Epithelial cell of esophagus (primary cell): ENCODE measurements at regions not wholly inside any gene's neighbourhood (a gene's known extent, or its start where the extent isn't known, plus 50 kb on each side); places are given as distances from the start of the nearest gene placed in this dataset.

Experiments
- DNase-seq: peaks from one replicate; pipeline ENCODE4 v3.0.0; 2010; ENCODE audit warnings: low read depth
- H3K4me3 ChIP-seq: 2 replicates; pipeline ENCODE4 v1.5.1; 2011; ENCODE audit warnings: mild to moderate bottlenecking, low read length, control low read depth
- TF ChIP-seq, protein P1 (sequence below): IDR thresholded peaks from 2 replicates; pipeline ENCODE4 v1.5.1; 2011; ENCODE audit warnings: low read depth, mild to moderate bottlenecking, low read length, control low read depth, inconsistent platforms; ENCODE audit not compliant: insufficient read depth; ENCODE audit errors: missing control alignments

GRCh38 chr9:36738318-36738976, 165.8 kb downstream of the MELK start:
- peak; percentile 89 for DNase-seq
- TF ChIP-seq, protein P1, sequence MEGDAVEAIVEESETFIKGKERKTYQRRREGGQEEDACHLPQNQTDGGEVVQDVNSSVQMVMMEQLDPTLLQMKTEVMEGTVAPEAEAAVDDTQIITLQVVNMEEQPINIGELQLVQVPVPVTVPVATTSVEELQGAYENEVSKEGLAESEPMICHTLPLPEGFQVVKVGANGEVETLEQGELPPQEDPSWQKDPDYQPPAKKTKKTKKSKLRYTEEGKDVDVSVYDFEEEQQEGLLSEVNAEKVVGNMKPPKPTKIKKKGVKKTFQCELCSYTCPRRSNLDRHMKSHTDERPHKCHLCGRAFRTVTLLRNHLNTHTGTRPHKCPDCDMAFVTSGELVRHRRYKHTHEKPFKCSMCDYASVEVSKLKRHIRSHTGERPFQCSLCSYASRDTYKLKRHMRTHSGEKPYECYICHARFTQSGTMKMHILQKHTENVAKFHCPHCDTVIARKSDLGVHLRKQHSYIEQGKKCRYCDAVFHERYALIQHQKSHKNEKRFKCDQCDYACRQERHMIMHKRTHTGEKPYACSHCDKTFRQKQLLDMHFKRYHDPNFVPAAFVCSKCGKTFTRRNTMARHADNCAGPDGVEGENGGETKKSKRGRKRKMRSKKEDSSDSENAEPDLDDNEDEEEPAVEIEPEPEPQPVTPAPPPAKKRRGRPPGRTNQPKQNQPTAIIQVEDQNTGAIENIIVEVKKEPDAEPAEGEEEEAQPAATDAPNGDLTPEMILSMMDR, result no peak

DNA sequence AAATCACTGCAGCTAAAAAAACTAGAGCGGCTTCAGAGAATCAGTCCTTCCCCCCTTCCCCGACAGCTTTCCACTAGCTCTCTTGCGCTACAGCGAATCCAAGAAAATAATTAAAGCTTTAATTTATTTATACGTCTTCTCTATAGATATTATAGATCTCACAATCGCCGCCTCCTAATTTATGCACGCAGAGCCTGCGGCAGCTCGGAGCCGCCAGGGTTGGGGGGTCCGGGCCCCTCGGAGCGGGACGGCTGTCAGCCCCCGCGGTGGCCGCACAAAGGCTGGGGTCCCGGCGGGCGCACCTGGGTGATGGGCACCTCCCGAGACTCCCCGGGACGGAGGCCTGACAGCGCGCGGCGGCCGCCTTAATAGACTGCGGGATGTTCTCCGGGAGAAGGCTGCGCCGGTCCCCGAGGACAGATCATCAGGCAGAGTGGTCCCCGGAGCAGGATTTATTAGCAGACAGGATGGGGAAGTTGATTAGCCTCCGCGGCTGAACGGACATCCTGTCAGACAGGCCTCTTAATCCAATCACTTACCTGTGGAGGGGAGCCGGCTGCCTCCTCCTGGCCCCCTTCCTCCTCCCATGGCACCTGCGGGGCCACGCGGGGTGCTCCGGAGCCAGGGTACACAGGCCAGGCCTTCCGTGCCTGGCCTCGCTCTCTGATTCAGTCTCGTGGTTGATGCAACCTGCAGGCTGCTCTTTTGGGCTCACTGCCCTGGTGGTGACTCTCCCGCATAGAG, 166.8 kb downstream of the MELK start:
- no peak overlapping the region for H3K4me3 ChIP-seq
- DNase-seq, result no peak
- TF ChIP-seq, protein P1, result no peak

More at GRCh38 chr9:36738318-36738976, 165.8 kb downstream of the MELK start:
- H3K4me3 ChIP-seq, result no peak overlapping the region

GRCh38 chr9:36742264-36742663, 169.6 kb downstream of the MELK start:
- TF ChIP-seq, protein P1, result no peak
- no peak overlapping the region for H3K4me3 ChIP-seq
- no peak for DNase-seq

- TF ChIP-seq, protein P1, result no peak
- no peak for DNase-seq
Measured at GRCh38 chr9:36744678-36745077, 172.0 kb downstream of the MELK start.

GRCh38 chr9:36745977-36746376, 173.3 kb downstream of the MELK start:
- no peak for DNase-seq
- H3K4me3 ChIP-seq, result no peak overlapping the region
- TF ChIP-seq, protein P1, result no peak

More at GRCh38 chr9:36744678-36745077, 172.0 kb downstream of the MELK start:
- no peak overlapping the region for H3K4me3 ChIP-seq

DNA sequence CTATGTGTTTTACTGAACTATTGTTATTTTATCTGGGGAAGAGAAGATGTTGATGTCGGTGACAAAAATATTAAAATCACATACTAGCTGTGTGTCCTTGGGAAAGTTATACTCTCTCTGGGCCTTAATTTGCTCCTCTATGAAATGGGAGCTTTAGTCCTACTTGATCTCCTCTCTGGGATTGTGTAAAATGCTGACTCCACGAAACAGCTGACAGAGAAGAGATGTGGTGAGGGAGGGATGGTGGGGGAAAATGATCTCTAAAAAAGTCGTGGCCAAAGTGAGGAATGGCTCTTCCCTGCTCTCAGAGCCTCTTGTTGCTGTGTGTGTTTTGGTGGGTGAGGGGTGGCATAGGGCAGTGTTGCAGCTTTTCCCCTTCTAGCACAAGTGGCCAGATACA, 173.7 kb downstream of the MELK start:
- TF ChIP-seq, protein P1, result no peak
- no peak overlapping the region for H3K4me3 ChIP-seq
- no peak for DNase-seq
